22Rv1 (cell line): ENCODE measurements at regions not wholly inside any gene's neighbourhood (a gene's known extent, or its start where the extent isn't known, plus 50 kb on each side); places are given as distances from the start of the nearest gene placed in this dataset.

Experiments used
- ZFX ChIP-seq: fragments of 450-650 bp; IDR thresholded peaks from 2 replicates; pipeline ENCODE4 v1.6.1; 2017; ENCODE audit warnings: antibody characterized with exemption, borderline replicate concordance
- TF ChIP-seq, protein P1 (sequence below): fragments of 450-650 bp; IDR thresholded peaks from 2 replicates; pipeline ENCODE4 v1.5.1; 2017; ENCODE audit warnings: mild to moderate bottlenecking

DNA sequence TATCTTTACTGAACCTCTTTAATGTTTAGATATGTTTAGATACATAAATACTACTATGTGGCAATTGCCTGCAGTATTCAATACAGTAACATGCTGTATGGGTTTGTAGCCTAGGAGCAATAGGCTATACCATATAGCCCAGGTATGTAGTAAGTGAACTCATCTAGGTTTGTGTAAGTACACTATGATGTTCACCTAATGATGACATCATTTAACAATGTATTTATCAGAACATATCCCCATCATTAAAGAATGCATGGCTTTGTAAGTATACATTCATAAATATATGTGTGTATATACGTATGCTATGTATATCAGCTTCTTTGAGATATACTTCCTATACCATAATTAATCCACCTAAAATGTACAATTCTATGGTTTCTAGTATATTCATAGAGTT lies 631.2 kb upstream of the MAN1A1 start:
- TF ChIP-seq, protein P1, sequence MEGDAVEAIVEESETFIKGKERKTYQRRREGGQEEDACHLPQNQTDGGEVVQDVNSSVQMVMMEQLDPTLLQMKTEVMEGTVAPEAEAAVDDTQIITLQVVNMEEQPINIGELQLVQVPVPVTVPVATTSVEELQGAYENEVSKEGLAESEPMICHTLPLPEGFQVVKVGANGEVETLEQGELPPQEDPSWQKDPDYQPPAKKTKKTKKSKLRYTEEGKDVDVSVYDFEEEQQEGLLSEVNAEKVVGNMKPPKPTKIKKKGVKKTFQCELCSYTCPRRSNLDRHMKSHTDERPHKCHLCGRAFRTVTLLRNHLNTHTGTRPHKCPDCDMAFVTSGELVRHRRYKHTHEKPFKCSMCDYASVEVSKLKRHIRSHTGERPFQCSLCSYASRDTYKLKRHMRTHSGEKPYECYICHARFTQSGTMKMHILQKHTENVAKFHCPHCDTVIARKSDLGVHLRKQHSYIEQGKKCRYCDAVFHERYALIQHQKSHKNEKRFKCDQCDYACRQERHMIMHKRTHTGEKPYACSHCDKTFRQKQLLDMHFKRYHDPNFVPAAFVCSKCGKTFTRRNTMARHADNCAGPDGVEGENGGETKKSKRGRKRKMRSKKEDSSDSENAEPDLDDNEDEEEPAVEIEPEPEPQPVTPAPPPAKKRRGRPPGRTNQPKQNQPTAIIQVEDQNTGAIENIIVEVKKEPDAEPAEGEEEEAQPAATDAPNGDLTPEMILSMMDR: no peak
- TF ChIP-seq ZFX: no peak
